Glutamatergic neuron (in vitro differentiated cells): ENCODE measurements at regions not wholly inside any gene's neighbourhood (a gene's known extent, or its start where the extent isn't known, plus 50 kb on each side); places are given as distances from the start of the nearest gene placed in this dataset.

ENCODE experiments used
- DNase-seq: peaks from one replicate; pipeline ENCODE4 v3.0.0; 2022
- H3K27ac Mint-ChIP-seq: one replicate; pipeline ENCODE4 v1.8.0; 2020; ENCODE audit warnings: mild to moderate bottlenecking, mixed read lengths, inconsistent platforms; ENCODE audit not compliant: unreplicated experiment
- H3K27me3 Mint-ChIP-seq: one replicate; pipeline ENCODE4 v1.8.0; 2020; ENCODE audit warnings: mild to moderate bottlenecking, moderate library complexity, mixed read lengths, inconsistent platforms; ENCODE audit not compliant: unreplicated experiment
- H3K36me3 Mint-ChIP-seq: one replicate; pipeline ENCODE4 v1.8.0; 2020; ENCODE audit warnings: mild to moderate bottlenecking, mixed read lengths, inconsistent platforms; ENCODE audit not compliant: unreplicated experiment
- H3K4me1 Mint-ChIP-seq: one replicate; pipeline ENCODE4 v1.8.0; 2020; ENCODE audit warnings: mild to moderate bottlenecking, low read depth, mixed read lengths, inconsistent platforms; ENCODE audit not compliant: unreplicated experiment
- H3K4me3 Mint-ChIP-seq: one replicate; pipeline ENCODE4 v1.8.0; 2020; ENCODE audit warnings: mild to moderate bottlenecking, mixed read lengths, inconsistent platforms; ENCODE audit not compliant: unreplicated experiment
- H3K9me3 Mint-ChIP-seq: one replicate; pipeline ENCODE4 v1.8.0; 2020; ENCODE audit warnings: mild to moderate bottlenecking, moderate library complexity, mixed read lengths, inconsistent platforms; ENCODE audit not compliant: unreplicated experiment
- CTCF ChIP-seq: fragments of 200-600 bp; sonication (generic); IDR thresholded peaks from one replicate; pipeline ENCODE4 v1.5.0; 2021; ENCODE audit not compliant: partially characterized antibody, unreplicated experiment

- Mint-ChIP-seq H3K9me3 (no peaks in the 10 kb centered on the region), H3K4me3 (no peak overlapping the region), H3K36me3 (no peaks in the 10 kb centered on the region), H3K27me3 (no peaks in the 10 kb centered on the region), H3K27ac (no peak overlapping the region), H3K4me1 (no peaks in the 10 kb centered on the region)
- no peak for TF ChIP-seq CTCF
- no peak for DNase-seq
These were observed 299.0 kb upstream of the DDHD1 start for GRCh38 chr14:53452005-53452673.

GRCh38 chr14:53450871-53451270, 297.7 kb upstream of the DDHD1 start:
- no peaks in the 10 kb centered on the region for H3K27me3 Mint-ChIP-seq
- H3K9me3 Mint-ChIP-seq, result no peaks in the 10 kb centered on the region
- DNase-seq, result no peak
- H3K4me3 Mint-ChIP-seq, result no peak overlapping the region
- no peaks in the 10 kb centered on the region for H3K36me3 Mint-ChIP-seq
- no peaks in the 10 kb centered on the region for H3K4me1 Mint-ChIP-seq
- H3K27ac Mint-ChIP-seq, result no peak overlapping the region
- TF ChIP-seq CTCF, result no peak

- Mint-ChIP-seq H3K4me3 (no peak overlapping the region), H3K9me3 (no peaks in the 10 kb centered on the region)
These were observed 295.6 kb upstream of the DDHD1 start for GRCh38 chr14:53448682-53449081.

GRCh38 chr14:53444677-53445312, 291.7 kb upstream of the DDHD1 start:
- no peaks in the 10 kb centered on the region for H3K4me1 Mint-ChIP-seq
- H3K9me3 Mint-ChIP-seq, result no peaks in the 10 kb centered on the region
- no peaks in the 10 kb centered on the region for H3K36me3 Mint-ChIP-seq
- H3K27ac Mint-ChIP-seq, result no peak overlapping the region
- H3K4me3 Mint-ChIP-seq, result no peak overlapping the region
- DNase-seq, result no peak
- H3K27me3 Mint-ChIP-seq, result no peaks in the 10 kb centered on the region
- TF ChIP-seq CTCF, result no peak

More at GRCh38 chr14:53448682-53449081, 295.6 kb upstream of the DDHD1 start:
- H3K27me3 Mint-ChIP-seq, result no peaks in the 10 kb centered on the region
- H3K27ac Mint-ChIP-seq, result no peak overlapping the region
- no peak for TF ChIP-seq CTCF
- DNase-seq, result no peak
- no peaks in the 10 kb centered on the region for H3K4me1 Mint-ChIP-seq
- no peaks in the 10 kb centered on the region for H3K36me3 Mint-ChIP-seq

GRCh38 chr14:53441789-53442188, 288.7 kb upstream of the DDHD1 start:
- H3K4me3 Mint-ChIP-seq, result no peak overlapping the region
- H3K27ac Mint-ChIP-seq, result no peak overlapping the region
- no peaks in the 10 kb centered on the region for H3K27me3 Mint-ChIP-seq
- no peaks in the 10 kb centered on the region for H3K9me3 Mint-ChIP-seq
- DNase-seq, result no peak
- H3K36me3 Mint-ChIP-seq, result no peaks in the 10 kb centered on the region
- TF ChIP-seq CTCF, result no peak
- H3K4me1 Mint-ChIP-seq, result no peaks in the 10 kb centered on the region
